ENCODE measurements at regions not wholly inside any gene's neighbourhood (a gene's known extent, or its start where the extent isn't known, plus 50 kb on each side); places are given as distances from the start of the nearest gene placed in this dataset.
A peak's percentile ranks its signal among the peaks of the same experiment; 100 is the strongest.

- no peak overlapping the region for H3K4me3 Mint-ChIP-seq
- Histone ChIP-seq H3K27me3 (ENCODE audit: insufficient read depth, low read length) (no peaks in the 10 kb centered on the region), H3K9me3 (ENCODE audit: control insufficient read depth in 1 of 2, low read length in 2 of 2) (no peaks in the 10 kb centered on the region), H3K4me1 (ENCODE audit: insufficient read depth, low read length) (no peaks in the 10 kb centered on the region), H3K4me3 (ENCODE audit: low read length in 2 of 2) (no peak overlapping the region), H3K36me3 (ENCODE audit: insufficient read depth, low read length) (no peaks in the 10 kb centered on the region), H3K27ac (ENCODE audit: low read depth, low read length) (no peak overlapping the region)
- ChIA-PET POLR2A (ENCODE audit: partially characterized antibody) (no interaction called here), CTCF (ENCODE audit: partially characterized antibody) (no interaction called here)
- peaks cover 0 to 10% of the 10 kb centered on the region in 2 donors for H3K36me3 Mint-ChIP-seq
- H3K9me3 Mint-ChIP-seq = peaks cover 0 to 21% (median 16%) of the 10 kb centered on the region in 8 donors
- peaks cover 0 to 1% (median 0%) of the 10 kb centered on the region in 4 donors for H3K4me1 Mint-ChIP-seq
- intact Hi-C loops (cut with micrococcal nuclease) = no loop called here
- H3K27me3 Mint-ChIP-seq = no peaks in the 10 kb centered on the region
- no peak overlapping the region for H3K27ac Mint-ChIP-seq
- no peak for DNase-seq
Measured at GRCh38 chr4:38289553-38289952, 329.4 kb downstream of the PTTG2 start.

DNA sequence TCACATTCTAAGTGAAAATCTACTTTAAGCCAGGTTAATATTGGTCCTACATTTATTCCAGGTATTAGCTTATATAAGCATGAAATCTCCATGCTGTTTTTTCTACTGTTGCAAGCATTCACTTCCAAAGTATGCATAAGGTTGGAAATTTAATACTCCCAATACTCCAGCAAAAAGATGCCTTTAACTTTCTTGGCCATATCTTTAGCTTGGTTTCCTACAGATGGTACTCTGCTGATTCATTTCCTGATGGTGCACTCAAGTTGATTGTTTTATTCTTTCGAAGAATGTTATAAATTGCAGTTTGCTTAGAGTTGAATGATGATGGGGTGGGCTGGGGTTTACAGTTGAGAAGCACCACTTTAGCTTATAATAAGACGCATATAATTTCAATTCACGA lies 330.2 kb downstream of the PTTG2 start:
- ChIA-PET POLR2A (ENCODE audit: partially characterized antibody) (no interaction called here), CTCF (ENCODE audit: partially characterized antibody) (interaction anchor here (0.6 kb wide), 1 partner anchor 38 kb away, joined by 4 read pairs; no protein-coding TSS in a partner anchor)
- Histone ChIP-seq H3K4me3 (ENCODE audit: low read length in 2 of 2) (no peak overlapping the region), H3K36me3 (ENCODE audit: insufficient read depth, low read length) (no peaks in the 10 kb centered on the region), H3K9me3 (ENCODE audit: control insufficient read depth in 1 of 2, low read length in 2 of 2) (no peaks in the 10 kb centered on the region), H3K27ac (ENCODE audit: low read depth, low read length) (no peak overlapping the region), H3K4me1 (ENCODE audit: insufficient read depth, low read length) (no peaks in the 10 kb centered on the region), H3K27me3 (ENCODE audit: insufficient read depth, low read length) (no peaks in the 10 kb centered on the region)
- intact Hi-C loops (cut with micrococcal nuclease) = no loop called here
- no peak overlapping the region for H3K4me3 Mint-ChIP-seq
- H3K9me3 Mint-ChIP-seq = peaks cover 0 to 25% (median 19%) of the 10 kb centered on the region in 8 donors
- H3K4me1 Mint-ChIP-seq = peaks cover 0 to 1% (median 0%) of the 10 kb centered on the region in 4 donors
- H3K27me3 Mint-ChIP-seq = no peaks in the 10 kb centered on the region
- no peak for DNase-seq
- H3K36me3 Mint-ChIP-seq = peaks cover 0 to 10% of the 10 kb centered on the region in 2 donors
- no peak overlapping the region for H3K27ac Mint-ChIP-seq

- DNase-seq = no peak
- intact Hi-C loops (cut with micrococcal nuclease) = no loop called here
- H3K27me3 Mint-ChIP-seq = no peaks in the 10 kb centered on the region
- no peak overlapping the region for H3K27ac Mint-ChIP-seq
- H3K27me3 ChIP-seq (ENCODE audit: insufficient read depth, low read length) = no peaks in the 10 kb centered on the region
- H3K4me1 ChIP-seq (ENCODE audit: insufficient read depth, low read length) = no peaks in the 10 kb centered on the region
- H3K4me3 Mint-ChIP-seq = no peak overlapping the region
- H3K9me3 ChIP-seq (ENCODE audit: control insufficient read depth in 1 of 2, low read length in 2 of 2) = no peaks in the 10 kb centered on the region
- no peak overlapping the region for H3K4me3 ChIP-seq (ENCODE audit: low read length in 2 of 2)
- peaks cover 0 to 1% (median 0%) of the 10 kb centered on the region in 4 donors for H3K4me1 Mint-ChIP-seq
- ChIA-PET POLR2A (ENCODE audit: partially characterized antibody) (no interaction called here), CTCF (ENCODE audit: partially characterized antibody) (interaction anchor here (0.6 kb wide), 1 partner anchor 39 kb away, joined by 4 read pairs; no protein-coding TSS in a partner anchor)
- no peaks in the 10 kb centered on the region for H3K36me3 ChIP-seq (ENCODE audit: insufficient read depth, low read length)
- H3K36me3 Mint-ChIP-seq = peaks cover 0 to 10% of the 10 kb centered on the region in 2 donors
- no peak overlapping the region for H3K27ac ChIP-seq (ENCODE audit: low read depth, low read length)
- peaks cover 0 to 28% (median 21%) of the 10 kb centered on the region in 8 donors for H3K9me3 Mint-ChIP-seq
Measured at GRCh38 chr4:38290914-38291313, 330.7 kb downstream of the PTTG2 start.

DNA sequence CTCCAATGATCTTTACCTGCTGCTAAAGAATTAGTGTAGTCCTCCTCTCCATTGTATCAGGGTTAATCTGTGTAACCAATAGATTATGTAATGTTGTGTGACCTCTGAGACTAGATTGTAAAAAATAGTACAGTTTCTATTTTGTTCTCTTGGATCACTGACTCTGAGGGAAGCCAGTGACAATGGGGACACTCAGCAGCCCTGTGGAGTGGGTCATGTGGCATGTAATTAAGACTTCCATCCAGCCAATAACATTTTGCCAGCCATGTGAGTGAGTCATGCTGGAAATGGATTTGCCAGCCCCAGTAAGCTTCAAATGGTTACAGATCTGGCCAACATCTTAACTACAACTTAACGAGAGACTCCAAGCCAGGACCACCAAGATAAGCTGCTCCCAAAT lies 332.3 kb downstream of the PTTG2 start:
- Histone ChIP-seq H3K27me3 (ENCODE audit: insufficient read depth, low read length) (no peaks in the 10 kb centered on the region), H3K9me3 (ENCODE audit: control insufficient read depth in 1 of 2, low read length in 2 of 2) (no peaks in the 10 kb centered on the region), H3K27ac (ENCODE audit: low read depth, low read length) (no peak overlapping the region), H3K36me3 (ENCODE audit: insufficient read depth, low read length) (no peaks in the 10 kb centered on the region), H3K4me3 (ENCODE audit: low read length in 2 of 2) (no peak overlapping the region), H3K4me1 (ENCODE audit: insufficient read depth, low read length) (no peaks in the 10 kb centered on the region)
- CTCF ChIA-PET (ENCODE audit: partially characterized antibody) = no interaction called here
- no peak overlapping the region for H3K27ac Mint-ChIP-seq
- no peak overlapping the region for H3K4me3 Mint-ChIP-seq
- peaks cover 0 to 38% (median 25%) of the 10 kb centered on the region in 8 donors for H3K9me3 Mint-ChIP-seq
- no peaks in the 10 kb centered on the region for H3K27me3 Mint-ChIP-seq
- H3K4me1 Mint-ChIP-seq = peaks cover 0 to 1% (median 0%) of the 10 kb centered on the region in 4 donors
- intact Hi-C loops (cut with micrococcal nuclease) = no loop called here
- no peak for DNase-seq
- POLR2A ChIA-PET (ENCODE audit: partially characterized antibody) = no interaction called here
- peaks cover 0 to 10% of the 10 kb centered on the region in 2 donors for H3K36me3 Mint-ChIP-seq

GRCh38 chr4:38294238-38294637 lies 334.0 kb downstream of the PTTG2 start:
- Histone ChIP-seq H3K4me1 (ENCODE audit: insufficient read depth, low read length) (no peaks in the 10 kb centered on the region), H3K9me3 (ENCODE audit: control insufficient read depth in 1 of 2, low read length in 2 of 2) (peaks cover 0 to 4% of the 10 kb centered on the region in 2 donors), H3K36me3 (ENCODE audit: insufficient read depth, low read length) (no peaks in the 10 kb centered on the region), H3K27me3 (ENCODE audit: insufficient read depth, low read length) (no peaks in the 10 kb centered on the region), H3K27ac (ENCODE audit: low read depth, low read length) (no peak overlapping the region), H3K4me3 (ENCODE audit: low read length in 2 of 2) (no peak overlapping the region)
- ChIA-PET CTCF (ENCODE audit: partially characterized antibody) (no interaction called here), POLR2A (ENCODE audit: partially characterized antibody) (no interaction called here)
- H3K27me3 Mint-ChIP-seq = no peaks in the 10 kb centered on the region
- peaks cover 5 to 15% of the 10 kb centered on the region in 2 donors for H3K36me3 Mint-ChIP-seq
- intact Hi-C loops (cut with micrococcal nuclease) = no loop called here
- peak overlapping the region in 1 of 7 donors; percentile 68 for H3K27ac Mint-ChIP-seq
- no peak for DNase-seq
- H3K4me1 Mint-ChIP-seq = peaks cover 0 to 1% (median 0%) of the 10 kb centered on the region in 4 donors
- H3K9me3 Mint-ChIP-seq = peaks cover 4 to 52% (median 38%) of the 10 kb centered on the region in 8 donors
- H3K4me3 Mint-ChIP-seq = no peak overlapping the region

DNA sequence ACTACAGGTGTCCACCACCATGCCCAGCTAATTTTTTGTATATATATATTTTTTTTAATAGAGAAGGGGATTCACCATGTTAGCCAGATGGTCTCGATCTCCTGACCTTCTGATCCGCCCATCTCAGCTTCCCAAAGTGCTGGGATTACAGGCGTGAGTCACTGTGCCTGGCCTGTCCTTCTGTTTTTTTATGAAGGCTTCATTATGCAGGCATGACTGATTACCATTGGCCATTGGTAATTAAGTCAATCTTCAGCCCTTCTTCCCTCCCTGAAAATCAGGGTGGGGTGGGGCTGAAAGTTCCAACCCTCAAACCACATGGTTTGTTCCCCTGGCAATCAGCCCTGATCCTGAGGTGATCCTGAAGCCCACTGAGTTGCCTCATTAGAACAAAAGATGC lies 336.9 kb downstream of the PTTG2 start:
- no peaks in the 10 kb centered on the region for H3K27me3 Mint-ChIP-seq
- H3K9me3 Mint-ChIP-seq = peaks cover 7 to 79% (median 52%) of the 10 kb centered on the region in 8 donors
- H3K4me1 Mint-ChIP-seq = no peaks in the 10 kb centered on the region
- no peaks in the 10 kb centered on the region for H3K36me3 ChIP-seq (ENCODE audit: insufficient read depth, low read length)
- no peak overlapping the region for H3K27ac ChIP-seq (ENCODE audit: low read depth, low read length)
- intact Hi-C loops (cut with micrococcal nuclease) = no loop called here
- H3K9me3 ChIP-seq (ENCODE audit: control insufficient read depth in 1 of 2, low read length in 2 of 2) = peaks cover 0 to 6% of the 10 kb centered on the region in 2 donors
- DNase-seq = no peak
- CTCF ChIA-PET (ENCODE audit: partially characterized antibody) = no interaction called here
- no peak overlapping the region for H3K27ac Mint-ChIP-seq
- POLR2A ChIA-PET (ENCODE audit: partially characterized antibody) = no interaction called here
- H3K4me1 ChIP-seq (ENCODE audit: insufficient read depth, low read length) = no peaks in the 10 kb centered on the region
- peaks cover 8 to 18% of the 10 kb centered on the region in 2 donors for H3K36me3 Mint-ChIP-seq
- H3K4me3 ChIP-seq (ENCODE audit: low read length in 2 of 2) = no peak overlapping the region
- no peaks in the 10 kb centered on the region for H3K27me3 ChIP-seq (ENCODE audit: insufficient read depth, low read length)
- no peak overlapping the region for H3K4me3 Mint-ChIP-seq

DNA sequence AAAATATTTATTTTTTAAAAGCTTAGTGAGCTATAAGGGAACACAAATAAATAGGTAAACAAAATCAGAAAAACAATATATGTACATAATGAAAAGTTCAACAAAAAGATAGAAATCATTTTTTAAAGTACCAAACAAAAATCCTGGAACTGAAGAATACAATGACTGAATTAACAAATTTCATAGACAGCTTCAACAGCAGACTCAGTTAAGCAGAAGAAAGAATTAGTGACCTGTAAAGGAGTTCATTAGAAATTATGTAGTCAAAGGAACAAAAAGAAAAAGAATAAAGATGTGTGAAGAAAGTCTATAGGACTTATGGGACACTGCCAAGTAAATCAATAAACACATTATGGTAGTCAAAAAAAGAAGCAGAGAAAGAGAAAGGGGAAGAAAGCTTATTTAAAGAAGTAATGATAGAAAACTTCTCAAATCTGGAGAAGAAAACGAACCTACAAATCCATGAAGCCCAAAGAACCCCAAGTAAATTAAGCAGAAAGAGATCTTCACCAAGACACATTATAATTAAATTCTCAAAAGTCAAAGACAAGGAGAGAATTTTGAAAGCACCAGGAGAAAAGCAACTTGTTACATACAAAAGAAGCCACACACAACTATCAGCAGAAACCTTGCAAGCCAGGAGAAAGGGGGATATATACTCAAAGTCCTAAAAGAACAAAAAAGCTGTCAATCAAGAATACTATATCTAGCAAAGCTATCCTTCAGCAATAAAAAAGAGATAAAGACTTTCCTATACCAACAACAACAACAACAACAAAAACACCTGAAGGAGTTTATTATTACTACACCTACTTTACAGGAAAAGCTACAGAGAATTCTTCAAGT lies 338.9 kb downstream of the PTTG2 start:
- no peak for DNase-seq
- H3K4me1 Mint-ChIP-seq = no peaks in the 10 kb centered on the region
- no peaks in the 10 kb centered on the region for H3K36me3 ChIP-seq (ENCODE audit: insufficient read depth, low read length)
- POLR2A ChIA-PET (ENCODE audit: partially characterized antibody) = no interaction called here
- intact Hi-C loops (cut with micrococcal nuclease) = no loop called here
- peaks cover 10 to 73% (median 43%) of the 10 kb centered on the region in 8 donors for H3K9me3 Mint-ChIP-seq
- no peaks in the 10 kb centered on the region for H3K27me3 Mint-ChIP-seq
- H3K36me3 Mint-ChIP-seq = peaks cover 9 to 11% of the 10 kb centered on the region in 2 donors
- no peaks in the 10 kb centered on the region for H3K27me3 ChIP-seq (ENCODE audit: insufficient read depth, low read length)
- CTCF ChIA-PET (ENCODE audit: partially characterized antibody) = interaction anchor here (1.0 kb wide), 1 partner anchor 21 kb away, joined by 3 read pairs; no protein-coding TSS in a partner anchor
- H3K27ac ChIP-seq (ENCODE audit: low read depth, low read length) = no peak overlapping the region
- no peak overlapping the region for H3K27ac Mint-ChIP-seq
- H3K4me3 Mint-ChIP-seq = no peak overlapping the region
- H3K4me1 ChIP-seq (ENCODE audit: insufficient read depth, low read length) = no peaks in the 10 kb centered on the region
- peaks cover 0 to 6% of the 10 kb centered on the region in 2 donors for H3K9me3 ChIP-seq (ENCODE audit: control insufficient read depth in 1 of 2, low read length in 2 of 2)
- no peak overlapping the region for H3K4me3 ChIP-seq (ENCODE audit: low read length in 2 of 2)

Data from CD4-positive, alpha-beta memory T cell (primary cell).